ENCODE measurements at regions not wholly inside any gene's neighbourhood (a gene's known extent, or its start where the extent isn't known, plus 50 kb on each side); places are given as distances from the start of the nearest gene placed in this dataset.

DNA sequence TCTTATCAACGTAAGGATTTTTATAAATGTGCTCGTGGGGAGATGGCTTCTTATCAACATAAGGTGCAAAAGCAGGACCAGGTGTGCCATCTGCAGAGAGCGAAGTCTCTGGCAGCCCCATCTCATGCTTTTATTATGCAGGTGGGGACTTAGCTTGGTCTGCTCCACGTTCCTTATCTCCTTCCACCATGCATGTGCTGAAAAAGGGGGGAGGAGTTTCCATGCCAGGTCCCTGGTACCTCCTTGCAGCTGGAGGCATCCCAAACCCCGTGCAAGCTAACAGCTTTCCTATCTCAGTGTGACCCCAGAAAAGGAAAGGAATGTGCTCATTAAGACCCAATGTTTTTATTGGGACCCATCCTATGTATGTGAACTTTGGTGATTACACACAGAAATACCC, 608.5 kb downstream of the TMEM121 start:
- 0% methylated on average over 5 of the region's 5 CpGs for WGBS (ENCODE audit: low lambda C conversion rate)
- no peaks in the 10 kb centered on the region for H3K36me3 ChIP-seq (replicated peaks in 1 of 2; ENCODE audit: control insufficient read depth in 1 of 2, insufficient read depth in 2 of 2, low read length in 2 of 2)
- in situ Hi-C loops (cut with HindIII; ENCODE audit: extremely low pct_ligation_motif_present, low pct_unique_long_range_greater_than_20kb) (no loop called here), intact Hi-C loops (cut with micrococcal nuclease; ENCODE audit: unreplicated experiment) (no loop called here)
- no peak for FAIRE-seq
- DNase-seq (ENCODE audit: low spot score): no peak
- CTCF ChIA-PET (ENCODE audit: low intra/inter-chr PET ratio, low total read pairs): no interaction called here
- H3K9ac ChIP-seq (ENCODE audit: insufficient read depth, low read depth, low read length): no peak overlapping the region
- no peaks in the 10 kb centered on the region for H3K9me3 ChIP-seq (ENCODE audit: low read length)
- no TSS peak for BruUV-seq (replicated peaks)
- H3K4me2 ChIP-seq (ENCODE audit: low read depth, low read length): no peak overlapping the region
- no peaks in the 10 kb centered on the region for H3K27me3 ChIP-seq (ENCODE audit: control insufficient read depth in 1 of 2, insufficient read depth in 2 of 2, low read length in 2 of 2)
- ATAC-seq: no peak
- no peaks in the 10 kb centered on the region for H3K4me1 ChIP-seq (ENCODE audit: insufficient read depth, low read length)
- no peak overlapping the region for H2AFZ ChIP-seq (ENCODE audit: low read length)
- TF ChIP-seq DPF2 (CRISPR knock-in tag; IDR thresholded peaks at IDR 0.05; ENCODE audit: borderline replicate concordance, low read depth) (no peak), MEF2D (CRISPR knock-in tag; IDR thresholded peaks at IDR 0.05) (no peak), DNMT3B (CRISPR knock-in tag; conservative IDR thresholded peaks at IDR 0.05) (no peak), EZH2 (conservative IDR thresholded peaks at IDR 0.05; ENCODE audit: low read depth, low read length) (no peak), TBL1XR1 (IDR thresholded peaks at IDR 0.05; ENCODE audit: borderline replicate concordance, low read length, partially characterized antibody) (no peak), FOXP1 (IDR thresholded peaks at IDR 0.05) (no peak), FOXP1 (CRISPR knock-in tag; IDR thresholded peaks at IDR 0.05) (no peak), KDM4B (CRISPR knock-in tag; IDR thresholded peaks at IDR 0.05) (no peak), BRD4 (CRISPR knock-in tag; IDR thresholded peaks at IDR 0.05) (no peak), ZNF547 (CRISPR knock-in tag; IDR thresholded peaks at IDR 0.05) (no peak), NFRKB (IDR thresholded peaks at IDR 0.05) (no peak), ZNF296 (CRISPR knock-in tag; conservative IDR thresholded peaks at IDR 0.05) (no peak)
- TF ChIP-seq, protein P1, sequence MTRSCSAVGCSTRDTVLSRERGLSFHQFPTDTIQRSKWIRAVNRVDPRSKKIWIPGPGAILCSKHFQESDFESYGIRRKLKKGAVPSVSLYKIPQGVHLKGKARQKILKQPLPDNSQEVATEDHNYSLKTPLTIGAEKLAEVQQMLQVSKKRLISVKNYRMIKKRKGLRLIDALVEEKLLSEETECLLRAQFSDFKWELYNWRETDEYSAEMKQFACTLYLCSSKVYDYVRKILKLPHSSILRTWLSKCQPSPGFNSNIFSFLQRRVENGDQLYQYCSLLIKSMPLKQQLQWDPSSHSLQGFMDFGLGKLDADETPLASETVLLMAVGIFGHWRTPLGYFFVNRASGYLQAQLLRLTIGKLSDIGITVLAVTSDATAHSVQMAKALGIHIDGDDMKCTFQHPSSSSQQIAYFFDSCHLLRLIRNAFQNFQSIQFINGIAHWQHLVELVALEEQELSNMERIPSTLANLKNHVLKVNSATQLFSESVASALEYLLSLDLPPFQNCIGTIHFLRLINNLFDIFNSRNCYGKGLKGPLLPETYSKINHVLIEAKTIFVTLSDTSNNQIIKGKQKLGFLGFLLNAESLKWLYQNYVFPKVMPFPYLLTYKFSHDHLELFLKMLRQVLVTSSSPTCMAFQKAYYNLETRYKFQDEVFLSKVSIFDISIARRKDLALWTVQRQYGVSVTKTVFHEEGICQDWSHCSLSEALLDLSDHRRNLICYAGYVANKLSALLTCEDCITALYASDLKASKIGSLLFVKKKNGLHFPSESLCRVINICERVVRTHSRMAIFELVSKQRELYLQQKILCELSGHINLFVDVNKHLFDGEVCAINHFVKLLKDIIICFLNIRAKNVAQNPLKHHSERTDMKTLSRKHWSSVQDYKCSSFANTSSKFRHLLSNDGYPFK (CRISPR knock-in tag; IDR thresholded peaks at IDR 0.05; ENCODE audit: borderline replicate concordance): no peak
- H3K27ac ChIP-seq (ENCODE audit: extremely low read length, insufficient read depth, low read length): no peak overlapping the region
- H4K20me1 ChIP-seq (ENCODE audit: insufficient read depth, low read length): no peaks in the 10 kb centered on the region
- H3K4me3 ChIP-seq (replicated peaks in 1 of 3; ENCODE audit: insufficient read depth in 1 of 3, low read depth in 2 of 3, low read length in 3 of 3): no peak overlapping the region
- POLR2A ChIA-PET: no interaction called here
- H3K79me2 ChIP-seq (ENCODE audit: insufficient read depth, low read length): no peaks in the 10 kb centered on the region

All from HepG2 (cell line).